ENCODE measurements at regions not wholly inside any gene's neighbourhood (a gene's known extent, or its start where the extent isn't known, plus 50 kb on each side); places are given as distances from the start of the nearest gene placed in this dataset.

DNA sequence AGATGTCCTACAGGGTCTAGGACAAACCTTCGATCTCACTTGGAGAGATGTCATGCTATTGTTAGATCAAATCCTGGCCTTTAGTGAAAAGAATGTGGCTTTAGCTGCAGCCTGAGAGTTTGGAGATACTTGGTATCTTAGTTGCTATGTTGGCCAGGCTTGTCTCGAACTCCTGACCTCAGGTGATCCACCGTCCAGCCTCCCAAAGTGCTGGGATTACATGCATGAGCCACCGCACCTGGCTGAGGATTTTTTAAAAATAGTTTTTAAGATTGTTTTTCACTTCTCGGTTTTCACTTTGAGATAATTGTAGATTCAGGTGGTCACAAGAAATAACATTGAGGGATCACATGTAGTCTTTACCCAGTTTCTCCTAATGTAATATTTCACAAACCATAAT, 738.3 kb upstream of the POM121L12 start:
- no peak overlapping the region for H3K4me3 ChIP-seq (ENCODE audit: low read depth, low read length)
- TF ChIP-seq, protein P1, sequence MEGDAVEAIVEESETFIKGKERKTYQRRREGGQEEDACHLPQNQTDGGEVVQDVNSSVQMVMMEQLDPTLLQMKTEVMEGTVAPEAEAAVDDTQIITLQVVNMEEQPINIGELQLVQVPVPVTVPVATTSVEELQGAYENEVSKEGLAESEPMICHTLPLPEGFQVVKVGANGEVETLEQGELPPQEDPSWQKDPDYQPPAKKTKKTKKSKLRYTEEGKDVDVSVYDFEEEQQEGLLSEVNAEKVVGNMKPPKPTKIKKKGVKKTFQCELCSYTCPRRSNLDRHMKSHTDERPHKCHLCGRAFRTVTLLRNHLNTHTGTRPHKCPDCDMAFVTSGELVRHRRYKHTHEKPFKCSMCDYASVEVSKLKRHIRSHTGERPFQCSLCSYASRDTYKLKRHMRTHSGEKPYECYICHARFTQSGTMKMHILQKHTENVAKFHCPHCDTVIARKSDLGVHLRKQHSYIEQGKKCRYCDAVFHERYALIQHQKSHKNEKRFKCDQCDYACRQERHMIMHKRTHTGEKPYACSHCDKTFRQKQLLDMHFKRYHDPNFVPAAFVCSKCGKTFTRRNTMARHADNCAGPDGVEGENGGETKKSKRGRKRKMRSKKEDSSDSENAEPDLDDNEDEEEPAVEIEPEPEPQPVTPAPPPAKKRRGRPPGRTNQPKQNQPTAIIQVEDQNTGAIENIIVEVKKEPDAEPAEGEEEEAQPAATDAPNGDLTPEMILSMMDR (IDR thresholded peaks at IDR 0.05; ENCODE audit: low read depth, low read length) = no peak
- DNase-seq (ENCODE audit: low read depth, low spot score) = no peak
- in situ Hi-C loops (cut with HindIII; ENCODE audit: low sequenced_read_pairs) = no loop called here

GRCh38 chr7:52294942-52295341, 740.5 kb upstream of the POM121L12 start:
- H3K4me3 ChIP-seq (ENCODE audit: low read depth, low read length) = no peak overlapping the region
- DNase-seq (ENCODE audit: low read depth, low spot score) = no peak
- in situ Hi-C loops (cut with HindIII; ENCODE audit: low sequenced_read_pairs) = no loop called here
- TF ChIP-seq, protein P1 (IDR thresholded peaks at IDR 0.05; ENCODE audit: low read depth, low read length) = no peak

- DNase-seq (ENCODE audit: low read depth, low spot score) = no peak
- in situ Hi-C loops (cut with HindIII; ENCODE audit: low sequenced_read_pairs) = no loop called here
These were observed 746.2 kb upstream of the POM121L12 start for GRCh38 chr7:52289247-52289646.

DNA sequence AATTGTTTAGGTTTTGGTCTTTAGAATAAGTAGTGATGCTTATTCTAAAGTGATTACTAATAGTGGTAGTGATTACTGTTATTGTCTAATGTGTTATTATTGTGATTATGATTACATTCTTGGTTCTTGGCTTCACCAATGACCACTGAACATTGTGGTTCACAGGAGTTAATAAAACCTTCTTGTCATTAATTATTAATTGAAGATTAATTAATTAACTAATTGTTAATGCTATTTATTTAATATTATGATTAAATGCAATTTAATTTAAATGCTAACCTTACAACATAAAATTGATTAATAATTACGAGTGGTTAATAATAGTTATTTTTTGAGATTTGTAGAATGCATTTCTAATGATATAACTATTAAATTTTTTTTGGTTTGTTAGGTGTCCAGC, 747.7 kb upstream of the POM121L12 start:
- no peak overlapping the region for H3K4me3 ChIP-seq (ENCODE audit: low read depth, low read length)
- in situ Hi-C loops (cut with HindIII; ENCODE audit: low sequenced_read_pairs) = no loop called here
- TF ChIP-seq, protein P1 (IDR thresholded peaks at IDR 0.05; ENCODE audit: low read depth, low read length) = no peak
- no peak for DNase-seq (ENCODE audit: low read depth, low spot score)

More at GRCh38 chr7:52289247-52289646, 746.2 kb upstream of the POM121L12 start:
- no peak overlapping the region for H3K4me3 ChIP-seq (ENCODE audit: low read depth, low read length)
- TF ChIP-seq, protein P1 (IDR thresholded peaks at IDR 0.05; ENCODE audit: low read depth, low read length) = no peak

DNA sequence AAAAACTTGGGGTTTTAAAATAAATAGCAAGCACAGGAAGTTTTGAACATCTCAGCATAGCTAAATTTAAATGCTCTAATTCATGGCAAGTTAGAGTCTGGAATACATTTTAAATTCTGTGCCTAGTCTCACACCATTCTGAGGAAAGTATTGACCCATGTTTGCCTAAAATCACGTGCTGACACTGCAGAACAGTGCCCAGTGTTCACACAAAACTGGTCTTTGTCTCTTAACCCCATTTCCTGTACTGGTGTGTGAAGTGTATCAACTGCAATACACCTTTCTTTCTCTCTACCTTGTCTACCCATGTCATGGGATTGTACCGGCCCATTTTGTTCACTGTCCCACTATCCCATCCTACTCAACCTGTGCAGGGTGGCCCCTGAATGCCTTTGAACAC, 749.7 kb upstream of the POM121L12 start:
- TF ChIP-seq, protein P1 (IDR thresholded peaks at IDR 0.05; ENCODE audit: low read depth, low read length) = no peak
- no peak overlapping the region for H3K4me3 ChIP-seq (ENCODE audit: low read depth, low read length)
- in situ Hi-C loops (cut with HindIII; ENCODE audit: low sequenced_read_pairs) = no loop called here
- no peak for DNase-seq (ENCODE audit: low read depth, low spot score)

DNA sequence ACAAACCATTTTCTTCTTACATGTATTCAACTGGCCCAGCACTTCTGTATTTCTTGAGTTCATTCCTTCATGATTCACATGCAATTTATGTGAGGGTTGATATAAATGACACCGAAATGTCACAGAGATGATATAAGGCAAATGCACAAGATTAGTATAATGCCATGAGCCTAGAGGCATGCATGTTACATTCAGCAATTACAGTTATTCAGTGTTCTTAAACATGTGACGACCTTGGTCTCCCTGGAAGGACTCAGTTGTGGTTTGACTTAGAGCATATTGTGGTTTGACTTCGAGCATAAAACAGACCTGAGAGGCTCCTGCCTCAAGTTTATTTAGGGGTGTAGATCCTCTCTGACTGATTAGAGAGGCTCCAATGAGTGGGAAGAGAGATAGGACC, 752.1 kb upstream of the POM121L12 start:
- DNase-seq (ENCODE audit: low read depth, low spot score) = no peak
- in situ Hi-C loops (cut with HindIII; ENCODE audit: low sequenced_read_pairs) = no loop called here
- no peak overlapping the region for H3K4me3 ChIP-seq (ENCODE audit: low read depth, low read length)
- TF ChIP-seq, protein P1 (IDR thresholded peaks at IDR 0.05; ENCODE audit: low read depth, low read length) = no peak
